Thyroid gland (tissue), 4 donors: ENCODE measurements at regions not wholly inside any gene's neighbourhood (a gene's known extent, or its start where the extent isn't known, plus 50 kb on each side); places are given as distances from the start of the nearest gene placed in this dataset.
"Not testable (repeated sequence)": the region's sequence is repeated elsewhere in the genome, so short reads cannot be mapped to it uniquely, and the experiment has no call there.

ENCODE experiments used
- DNase-seq, 2 donors: peaks; one replicate each; pipeline ENCODE4 v3.0.0-alpha.2; 2019
- H3K27ac ChIP-seq, 3 donors: fragments of 200-600 bp; sonication (generic); 1 replicate in 2 of 3; 2 replicates in 1 of 3; pipeline ENCODE4 v1.5.1; 2016 to 2019; ENCODE audit warnings: mild to moderate bottlenecking in 1 of 3, moderate library complexity in 1 of 3
- H3K27me3 ChIP-seq: fragments of 200-600 bp; sonication (generic); one replicate; pipeline ENCODE4 v1.5.1; 2019
- H3K36me3 ChIP-seq, 2 donors: fragments of 200-600 bp; sonication (generic); one replicate each; pipeline ENCODE4 v1.5.1; 2016 to 2019
- H3K4me1 ChIP-seq, 2 donors: fragments of 200-600 bp; sonication (generic); one replicate each; pipeline ENCODE4 v1.5.1; 2017 to 2019
- H3K4me3 ChIP-seq, 3 donors: fragments of 200-600 bp; sonication (generic); replicated peaks in 1 of 3; 1 replicate in 2 of 3; 2 replicates in 1 of 3; pipeline ENCODE4 v1.5.1; 2016; ENCODE audit warnings: mild to moderate bottlenecking in 1 of 3
- H3K9me3 ChIP-seq: fragments of 200-600 bp; sonication (generic); one replicate; pipeline ENCODE4 v1.5.1; 2017
- CTCF ChIP-seq, 6 experiments: fragments of 200-600 bp in 3 of 6; fragments of 450-650 bp in 3 of 6; sonication (generic) in 3 of 6; IDR thresholded peaks; one replicate each; pipeline ENCODE4 v1.5.1; 2016 to 2019; ENCODE audit warnings: antibody characterized with exemption in 6 of 6, mild to moderate bottlenecking in 2 of 6, inconsistent platforms in 1 of 6, moderate library complexity in 1 of 6
- POLR2A ChIP-seq, 2 donors: fragments of 450-650 bp; IDR thresholded peaks; one replicate each; pipeline ENCODE4 v1.6.1; 2017; ENCODE audit warnings: antibody characterized with exemption in 2 of 2, mild to moderate bottlenecking in 2 of 2, moderate library complexity in 1 of 2
- WGBS, 2 donors: methylation state at CpG; one replicate each; pipeline ENCODE4 v1.1.5; 2017; 5-methylcytosine and 5-hydroxymethylcytosine counted together
- intact Hi-C: fragments of 100-400 bp; cut with DNase I; formaldehyde crosslinking; loops from one replicate; pipeline ENCODE4 v1.15.1; 2023

- TF ChIP-seq CTCF (IDR thresholded peaks at IDR 0.05), result no peak
- no peak for TF ChIP-seq POLR2A (IDR thresholded peaks at IDR 0.05)
- Histone ChIP-seq H3K4me3 (no peak overlapping the region), H3K9me3 (no peaks in the 10 kb centered on the region), H3K27me3 (no peaks in the 10 kb centered on the region), H3K27ac (no peak overlapping the region), H3K36me3 (no peaks in the 10 kb centered on the region), H3K4me1 (no peaks in the 10 kb centered on the region)
- DNase-seq, result no peak
- WGBS, 2 donors, result 50 to 53% methylated on average over 1 of the region's 1 CpG
- intact Hi-C loops, result no loop called here
These were observed 359.0 kb upstream of the FGF16 start for GRCh38 chrX:77088233-77088632.

GRCh38 chrX:77114501-77114900 lies 332.7 kb upstream of the FGF16 start:
- H3K4me1 ChIP-seq, result no peaks in the 10 kb centered on the region
- intact Hi-C loops, result no loop called here
- no peak overlapping the region for H3K4me3 ChIP-seq
- H3K27me3 ChIP-seq, result no peaks in the 10 kb centered on the region
- H3K27ac ChIP-seq, result no peak overlapping the region
- TF ChIP-seq CTCF (IDR thresholded peaks at IDR 0.05) (no peak), POLR2A (IDR thresholded peaks at IDR 0.05) (no peak)
- DNase-seq, result no peak
- no peaks in the 10 kb centered on the region for H3K9me3 ChIP-seq
- no CpG with 5 or more reads among the region's 1 CpG for WGBS, 2 donors
- no peaks in the 10 kb centered on the region for H3K36me3 ChIP-seq

- Histone ChIP-seq H3K27me3 (no peaks in the 10 kb centered on the region), H3K4me1 (no peaks in the 10 kb centered on the region), H3K4me3 (no peak overlapping the region), H3K9me3 (no peaks in the 10 kb centered on the region), H3K27ac (no peak overlapping the region), H3K36me3 (no peaks in the 10 kb centered on the region)
- WGBS, 2 donors, result 63 to 67% methylated on average over 2 of the region's 2 CpGs
- intact Hi-C loops, result no loop called here
- no peak for DNase-seq
- TF ChIP-seq CTCF (IDR thresholded peaks at IDR 0.05) (no peak), POLR2A (IDR thresholded peaks at IDR 0.05) (no peak)
These were observed 328.5 kb upstream of the FGF16 start for GRCh38 chrX:77118686-77119085.

GRCh38 chrX:77119706-77120105 lies 327.5 kb upstream of the FGF16 start:
- intact Hi-C loops, result no loop called here
- Histone ChIP-seq H3K4me3 (no peak overlapping the region), H3K27ac (no peak overlapping the region), H3K36me3 (no peaks in the 10 kb centered on the region), H3K4me1 (no peaks in the 10 kb centered on the region), H3K9me3 (no peaks in the 10 kb centered on the region), H3K27me3 (no peaks in the 10 kb centered on the region)
- TF ChIP-seq CTCF (IDR thresholded peaks at IDR 0.05), result no peak
- no peak for TF ChIP-seq POLR2A (IDR thresholded peaks at IDR 0.05)
- WGBS, 2 donors, result 27 to 100% methylated on average over 1 of the region's 1 CpG
- DNase-seq, result no peak

GRCh38 chrX:77123917-77124316 lies 323.3 kb upstream of the FGF16 start:
- H3K9me3 ChIP-seq, H3K4me3 ChIP-seq, DNase-seq, intact Hi-C loops, H3K4me1 ChIP-seq, H3K27ac ChIP-seq, H3K36me3 ChIP-seq, H3K27me3 ChIP-seq: not testable (repeated sequence)
- WGBS, 2 donors, result 94 to 96% methylated on average over 5 of the region's 5 CpGs

- H3K4me1 ChIP-seq, DNase-seq, H3K27me3 ChIP-seq, H3K9me3 ChIP-seq, H3K36me3 ChIP-seq, intact Hi-C loops, H3K27ac ChIP-seq, H3K4me3 ChIP-seq: not testable (repeated sequence)
- WGBS, 2 donors, result 67 to 83% methylated on average over 2 of the region's 2 CpGs
These were observed 319.6 kb upstream of the FGF16 start for GRCh38 chrX:77127571-77127970.
